Brain microvascular endothelial cell (primary cell): ENCODE measurements at regions not wholly inside any gene's neighbourhood (a gene's known extent, or its start where the extent isn't known, plus 50 kb on each side); places are given as distances from the start of the nearest gene placed in this dataset.

Experiments used
- DNase-seq: peaks from one replicate; pipeline ENCODE4 v3.0.0-alpha.2; 2020
- H3K27ac ChIP-seq: fragments of 250-450 bp; sonication (Bioruptor Pico); 2 replicates; pipeline ENCODE4 v1.5.1; 2020; ENCODE audit warnings: mild to moderate bottlenecking, moderate library complexity
- H3K27me3 ChIP-seq: fragments of 250-450 bp; sonication (Bioruptor Pico); replicated peaks from 2 replicates; pipeline ENCODE4 v1.5.1; 2020; ENCODE audit warnings: mild to moderate bottlenecking
- H3K36me3 ChIP-seq: fragments of 250-450 bp; sonication (Bioruptor Pico); replicated peaks from 2 replicates; pipeline ENCODE4 v1.5.1; 2020; ENCODE audit warnings: mild to moderate bottlenecking
- H3K4me3 ChIP-seq: 2 replicates; pipeline ENCODE4 v1.5.1; 2011; ENCODE audit warnings: low read depth, mild to moderate bottlenecking, control low read depth, low read length, moderate library complexity
- in situ Hi-C: cut with HindIII; loops from 2 replicates; pipeline ENCODE4 v1.10.0; 2017; ENCODE audit warnings: low sequenced_read_pairs, low pct_ligation_motif_present
- TF ChIP-seq, protein P1 (sequence below): IDR thresholded peaks from 2 replicates; pipeline ENCODE4 v1.5.1; 2011; ENCODE audit warnings: low read depth, mild to moderate bottlenecking, moderate library complexity, low read length, control low read depth, inconsistent platforms; ENCODE audit errors: missing control alignments

- Histone ChIP-seq H3K27ac (no peak overlapping the region), H3K36me3 (no peaks in the 10 kb centered on the region), H3K27me3 (no peaks in the 10 kb centered on the region), H3K4me3 (no peak overlapping the region)
- TF ChIP-seq, protein P1, sequence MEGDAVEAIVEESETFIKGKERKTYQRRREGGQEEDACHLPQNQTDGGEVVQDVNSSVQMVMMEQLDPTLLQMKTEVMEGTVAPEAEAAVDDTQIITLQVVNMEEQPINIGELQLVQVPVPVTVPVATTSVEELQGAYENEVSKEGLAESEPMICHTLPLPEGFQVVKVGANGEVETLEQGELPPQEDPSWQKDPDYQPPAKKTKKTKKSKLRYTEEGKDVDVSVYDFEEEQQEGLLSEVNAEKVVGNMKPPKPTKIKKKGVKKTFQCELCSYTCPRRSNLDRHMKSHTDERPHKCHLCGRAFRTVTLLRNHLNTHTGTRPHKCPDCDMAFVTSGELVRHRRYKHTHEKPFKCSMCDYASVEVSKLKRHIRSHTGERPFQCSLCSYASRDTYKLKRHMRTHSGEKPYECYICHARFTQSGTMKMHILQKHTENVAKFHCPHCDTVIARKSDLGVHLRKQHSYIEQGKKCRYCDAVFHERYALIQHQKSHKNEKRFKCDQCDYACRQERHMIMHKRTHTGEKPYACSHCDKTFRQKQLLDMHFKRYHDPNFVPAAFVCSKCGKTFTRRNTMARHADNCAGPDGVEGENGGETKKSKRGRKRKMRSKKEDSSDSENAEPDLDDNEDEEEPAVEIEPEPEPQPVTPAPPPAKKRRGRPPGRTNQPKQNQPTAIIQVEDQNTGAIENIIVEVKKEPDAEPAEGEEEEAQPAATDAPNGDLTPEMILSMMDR = no peak
- in situ Hi-C loops = no loop called here
- peak; percentile 1 for DNase-seq
Measured at GRCh38 chr15:94910166-94910565, 678.8 kb downstream of the MCTP2 start.

DNA sequence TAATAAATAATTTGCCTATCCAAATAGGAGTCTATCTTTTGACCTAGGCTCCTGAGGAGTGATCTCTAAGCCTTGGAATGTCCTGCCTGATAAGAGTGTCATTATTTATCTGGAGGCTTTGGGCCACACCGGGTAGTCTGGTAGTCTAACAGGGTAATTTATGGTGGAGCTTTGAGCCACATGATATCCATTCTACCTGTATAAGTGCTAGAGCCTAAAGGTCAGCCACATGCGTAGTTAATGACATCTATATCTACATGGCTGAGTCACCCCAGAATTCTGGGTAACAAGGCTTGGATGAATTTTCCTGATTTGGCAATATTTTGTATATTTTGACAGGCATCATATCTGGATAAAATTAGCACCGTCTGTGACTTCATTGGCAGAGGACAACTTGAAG lies 681.4 kb downstream of the MCTP2 start:
- Histone ChIP-seq H3K36me3 (no peaks in the 10 kb centered on the region), H3K27me3 (no peaks in the 10 kb centered on the region), H3K27ac (no peak overlapping the region), H3K4me3 (no peak overlapping the region)
- DNase-seq = no peak
- TF ChIP-seq, protein P1 = no peak
- in situ Hi-C loops = no loop called here

DNA sequence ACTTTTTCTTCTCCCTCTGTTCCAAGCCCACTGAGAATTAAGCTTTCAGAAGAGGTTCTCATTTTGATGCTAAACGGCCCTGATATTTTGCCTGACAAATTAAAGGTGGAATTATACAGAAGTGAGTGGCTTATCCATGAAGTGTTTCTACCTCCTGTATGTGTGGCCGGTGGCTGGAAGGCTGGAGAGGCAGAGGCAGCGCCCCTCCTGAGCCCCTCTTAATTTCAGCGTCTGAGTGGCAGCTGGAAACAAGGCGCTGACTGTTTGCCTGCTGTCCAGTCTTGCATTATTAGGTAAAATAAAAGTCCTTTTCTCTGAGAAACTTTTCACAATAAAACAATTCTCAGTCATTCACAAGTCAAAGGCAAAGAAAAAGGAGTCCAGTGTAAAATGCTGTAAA lies 685.7 kb downstream of the MCTP2 start:
- Histone ChIP-seq H3K27me3 (no peaks in the 10 kb centered on the region), H3K27ac (no peak overlapping the region)
- in situ Hi-C loops = no loop called here

DNA sequence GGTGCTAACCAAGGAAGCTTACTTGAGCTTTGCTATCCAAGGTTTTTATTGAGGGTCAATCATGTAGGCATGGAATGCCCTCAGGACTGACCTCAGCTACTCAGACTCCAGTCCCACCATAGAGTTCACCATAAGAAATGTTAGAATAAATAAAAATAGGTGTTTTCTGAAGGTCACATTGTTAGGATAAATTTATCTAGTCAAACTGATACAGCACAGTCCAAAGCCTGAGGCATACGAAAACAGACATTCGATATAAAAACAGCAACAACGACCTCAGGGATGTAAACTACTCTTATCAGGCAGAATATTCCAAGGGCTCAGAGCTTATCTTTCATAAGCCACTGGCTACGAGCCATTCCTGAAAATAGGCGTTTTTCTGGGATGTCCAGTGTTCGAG lies 690.6 kb downstream of the MCTP2 start:
- Histone ChIP-seq H3K27ac (no peak overlapping the region), H3K27me3 (no peaks in the 10 kb centered on the region), H3K36me3 (no peaks in the 10 kb centered on the region), H3K4me3 (no peak overlapping the region)
- TF ChIP-seq, protein P1 = no peak
- DNase-seq = no peak
- in situ Hi-C loops = no loop called here

More for the DNA sequence above, 685.7 kb downstream of the MCTP2 start:
- TF ChIP-seq, protein P1 = no peak
- Histone ChIP-seq H3K36me3 (no peaks in the 10 kb centered on the region), H3K4me3 (no peak overlapping the region)
- DNase-seq = no peak

DNA sequence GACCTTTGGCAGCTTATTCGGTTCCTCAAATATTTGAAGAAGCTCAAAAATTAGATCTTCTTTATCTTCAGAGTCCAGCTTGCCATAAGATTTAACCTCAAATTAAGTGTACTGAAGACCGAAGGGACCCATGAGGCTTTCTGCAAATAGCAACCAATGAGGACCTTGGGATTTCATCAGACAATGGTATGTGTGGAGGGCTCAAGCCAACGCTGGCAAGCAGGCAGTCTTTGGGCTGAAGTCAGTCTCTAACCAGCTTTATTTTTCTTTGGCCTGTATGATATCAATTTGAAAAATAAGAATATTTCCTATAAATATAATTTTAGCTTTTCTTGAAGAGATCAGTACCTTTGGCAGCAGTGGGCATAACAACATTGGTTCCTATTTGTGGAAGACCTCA lies 692.7 kb downstream of the MCTP2 start:
- TF ChIP-seq, protein P1 = no peak
- DNase-seq = no peak
- H3K27me3 ChIP-seq = no peaks in the 10 kb centered on the region
- no peaks in the 10 kb centered on the region for H3K36me3 ChIP-seq
- in situ Hi-C loops = no loop called here
- no peak overlapping the region for H3K27ac ChIP-seq
- H3K4me3 ChIP-seq = no peak overlapping the region

DNA sequence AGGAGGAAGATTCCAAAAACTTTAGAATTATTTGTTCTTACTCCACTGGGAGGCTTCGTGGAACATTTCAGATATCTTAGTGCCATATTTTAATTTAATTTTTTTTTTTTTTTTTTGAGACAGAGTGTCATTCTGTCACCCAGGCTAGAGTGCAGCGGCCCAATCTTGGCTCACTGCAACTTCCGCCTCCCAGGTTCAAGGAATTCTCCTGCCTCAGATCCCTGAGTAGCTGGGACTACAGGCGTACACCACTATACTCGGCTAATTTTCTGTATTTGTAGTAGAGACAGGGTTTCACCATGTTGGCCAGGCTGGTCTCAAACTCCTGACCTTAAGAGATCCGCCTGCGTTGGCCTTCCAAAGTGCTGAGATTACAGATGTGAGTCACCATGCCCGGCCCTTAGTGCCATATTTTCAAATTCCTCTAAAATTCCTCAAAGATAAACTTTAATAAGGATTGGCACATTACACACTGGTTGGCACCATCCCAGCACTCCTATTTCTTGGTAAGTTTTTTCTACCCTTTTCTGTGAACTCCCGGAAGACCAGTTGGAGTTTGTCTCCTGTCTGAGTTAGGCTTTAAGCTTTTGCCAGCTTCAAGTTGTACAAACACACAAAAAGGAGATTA lies 693.7 kb downstream of the MCTP2 start:
- H3K27me3 ChIP-seq = no peaks in the 10 kb centered on the region
- DNase-seq = no peak
- H3K36me3 ChIP-seq = no peaks in the 10 kb centered on the region
- H3K4me3 ChIP-seq = no peak overlapping the region
- H3K27ac ChIP-seq = no peak overlapping the region
- in situ Hi-C loops = no loop called here
- TF ChIP-seq, protein P1 = no peak
